Large intestine (tissue), 3 donors: ENCODE measurements at regions not wholly inside any gene's neighbourhood (a gene's known extent, or its start where the extent isn't known, plus 50 kb on each side); places are given as distances from the start of the nearest gene placed in this dataset.

Experiments
- DNase-seq, 2 donors: peaks; one replicate each; pipeline versions ENCODE4 v3.0.0 to v3.0.0-alpha.2; 2013
- H3K27ac ChIP-seq: one replicate; pipeline ENCODE4 v1.5.1; 2013; ENCODE audit warnings: low read length
- H3K27me3 ChIP-seq: 2 replicates; pipeline ENCODE4 v1.6.1; 2013; ENCODE audit warnings: low read length; ENCODE audit not compliant: control insufficient read depth, insufficient read depth
- H3K36me3 ChIP-seq: 2 replicates; pipeline ENCODE4 v1.6.1; 2013; ENCODE audit warnings: low read length; ENCODE audit not compliant: control insufficient read depth, insufficient read depth
- H3K4me1 ChIP-seq: one replicate; pipeline ENCODE4 v1.6.1; 2013; ENCODE audit warnings: low read length; ENCODE audit not compliant: control insufficient read depth, insufficient read depth
- H3K4me3 ChIP-seq: one replicate; pipeline ENCODE4 v1.5.1; 2013; ENCODE audit warnings: low read length
- H3K9me3 ChIP-seq: one replicate; pipeline ENCODE4 v1.6.1; 2013; ENCODE audit warnings: mild to moderate bottlenecking, low read depth, low read length, moderate library complexity; ENCODE audit not compliant: control insufficient read depth
- WGBS: methylation state at CpG from one replicate; pipeline ENCODE4 v1.1.5; 2013; ENCODE audit warnings: low lambda C conversion rate; ENCODE audit not compliant: insufficient coverage; 5-methylcytosine and 5-hydroxymethylcytosine counted together

- no peaks in the 10 kb centered on the region for H3K27me3 ChIP-seq
- H3K27ac ChIP-seq = no peak overlapping the region
- WGBS = 60% methylated on average over 1 of the region's 3 CpGs
- H3K9me3 ChIP-seq = no peaks in the 10 kb centered on the region
- H3K36me3 ChIP-seq = no peaks in the 10 kb centered on the region
- no peak overlapping the region for H3K4me3 ChIP-seq
- no peak for DNase-seq
- no peaks in the 10 kb centered on the region for H3K4me1 ChIP-seq
Observed at GRCh38 chr13:75132701-75133695, 349.0 kb downstream of the TBC1D4 start.

- Histone ChIP-seq H3K4me1 (no peaks in the 10 kb centered on the region), H3K4me3 (no peak overlapping the region), H3K36me3 (no peaks in the 10 kb centered on the region), H3K9me3 (no peaks in the 10 kb centered on the region), H3K27me3 (no peaks in the 10 kb centered on the region), H3K27ac (no peak overlapping the region)
- 43% methylated on average over 1 of the region's 1 CpG for WGBS
- DNase-seq = no peak
Observed at GRCh38 chr13:75129331-75129730, 352.6 kb downstream of the TBC1D4 start.

- H3K4me1 ChIP-seq = no peaks in the 10 kb centered on the region
- no peaks in the 10 kb centered on the region for H3K9me3 ChIP-seq
- no peak overlapping the region for H3K4me3 ChIP-seq
- no peak overlapping the region for H3K27ac ChIP-seq
- DNase-seq = no peak
- no peaks in the 10 kb centered on the region for H3K36me3 ChIP-seq
- no peaks in the 10 kb centered on the region for H3K27me3 ChIP-seq
Observed at GRCh38 chr13:75124415-75124814, 357.6 kb downstream of the TBC1D4 start.

- Histone ChIP-seq H3K27ac (no peak overlapping the region), H3K4me1 (no peaks in the 10 kb centered on the region), H3K9me3 (no peaks in the 10 kb centered on the region), H3K27me3 (no peaks in the 10 kb centered on the region), H3K36me3 (no peaks in the 10 kb centered on the region), H3K4me3 (no peak overlapping the region)
- 100% methylated on average over 1 of the region's 1 CpG for WGBS
- DNase-seq = no peak
Observed at GRCh38 chr13:75123428-75123827, 358.5 kb downstream of the TBC1D4 start.

- no peaks in the 10 kb centered on the region for H3K36me3 ChIP-seq
- 90% methylated on average over 3 of the region's 4 CpGs for WGBS
- no peak for DNase-seq
- no peak overlapping the region for H3K4me3 ChIP-seq
- no peaks in the 10 kb centered on the region for H3K9me3 ChIP-seq
- H3K4me1 ChIP-seq = no peaks in the 10 kb centered on the region
- no peak overlapping the region for H3K27ac ChIP-seq
- no peaks in the 10 kb centered on the region for H3K27me3 ChIP-seq
Observed at GRCh38 chr13:75120085-75120484, 361.9 kb downstream of the TBC1D4 start.

- Histone ChIP-seq H3K27ac (no peak overlapping the region), H3K4me1 (no peaks in the 10 kb centered on the region), H3K36me3 (no peaks in the 10 kb centered on the region), H3K27me3 (no peaks in the 10 kb centered on the region), H3K4me3 (no peak overlapping the region), H3K9me3 (no peaks in the 10 kb centered on the region)
- WGBS = 60% methylated on average over 2 of the region's 2 CpGs
- no peak for DNase-seq
Observed at GRCh38 chr13:75115171-75115570, 366.8 kb downstream of the TBC1D4 start.

GRCh38 chr13:75103976-75104375, 378.0 kb downstream of the TBC1D4 start:
- no peaks in the 10 kb centered on the region for H3K4me1 ChIP-seq
- no peaks in the 10 kb centered on the region for H3K9me3 ChIP-seq
- H3K27ac ChIP-seq = no peak overlapping the region
- H3K27me3 ChIP-seq = no peaks in the 10 kb centered on the region
- no peak overlapping the region for H3K4me3 ChIP-seq
- DNase-seq = no peak
- H3K36me3 ChIP-seq = no peaks in the 10 kb centered on the region

- H3K4me3 ChIP-seq = no peak overlapping the region
- no peaks in the 10 kb centered on the region for H3K4me1 ChIP-seq
- H3K36me3 ChIP-seq = no peaks in the 10 kb centered on the region
- no peaks in the 10 kb centered on the region for H3K9me3 ChIP-seq
- no peaks in the 10 kb centered on the region for H3K27me3 ChIP-seq
- H3K27ac ChIP-seq = no peak overlapping the region
- no peak for DNase-seq
- no CpG with 5 or more reads among the region's 5 CpGs for WGBS
Observed at GRCh38 chr13:75102001-75102716, 379.8 kb downstream of the TBC1D4 start.

GRCh38 chr13:75101348-75101747, 380.6 kb downstream of the TBC1D4 start:
- no CpG with 5 or more reads among the region's 1 CpG for WGBS
- no peak for DNase-seq
- Histone ChIP-seq H3K27ac (no peak overlapping the region), H3K9me3 (no peaks in the 10 kb centered on the region), H3K27me3 (no peaks in the 10 kb centered on the region), H3K4me1 (no peaks in the 10 kb centered on the region), H3K36me3 (no peaks in the 10 kb centered on the region), H3K4me3 (no peak overlapping the region)

- no peak overlapping the region for H3K27ac ChIP-seq
- no peaks in the 10 kb centered on the region for H3K9me3 ChIP-seq
- H3K27me3 ChIP-seq = no peaks in the 10 kb centered on the region
- WGBS = no CpG with 5 or more reads among the region's 2 CpGs
- no peak for DNase-seq
- no peaks in the 10 kb centered on the region for H3K36me3 ChIP-seq
- no peaks in the 10 kb centered on the region for H3K4me1 ChIP-seq
- no peak overlapping the region for H3K4me3 ChIP-seq
Observed at GRCh38 chr13:75092143-75092542, 389.8 kb downstream of the TBC1D4 start.
